Fibroblast of skin of scalp (primary cell): ENCODE measurements at regions not wholly inside any gene's neighbourhood (a gene's known extent, or its start where the extent isn't known, plus 50 kb on each side); places are given as distances from the start of the nearest gene placed in this dataset.

Experiments used
- DNase-seq: peaks from one replicate; pipeline ENCODE4 v3.0.0-alpha.2; 2013

DNA sequence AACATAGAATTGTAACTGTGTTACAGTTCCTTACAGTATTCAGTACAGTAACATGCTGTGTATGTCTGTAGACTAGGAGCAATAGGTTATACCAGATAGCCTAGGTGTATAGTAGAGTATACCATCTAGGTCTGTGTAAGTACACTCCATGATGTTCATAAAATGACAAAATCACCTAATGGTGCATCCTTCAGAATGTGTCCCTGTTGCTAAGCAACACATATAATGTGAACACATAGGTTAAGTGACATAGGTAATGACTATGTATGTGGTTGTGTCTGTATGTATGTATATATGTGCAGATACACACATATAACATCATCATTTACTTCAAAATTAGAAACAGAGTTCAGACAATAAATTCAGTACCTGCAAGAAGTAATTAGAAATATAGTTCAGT lies 146.8 kb upstream of the GAP43 start:
- no peak for DNase-seq

DNA sequence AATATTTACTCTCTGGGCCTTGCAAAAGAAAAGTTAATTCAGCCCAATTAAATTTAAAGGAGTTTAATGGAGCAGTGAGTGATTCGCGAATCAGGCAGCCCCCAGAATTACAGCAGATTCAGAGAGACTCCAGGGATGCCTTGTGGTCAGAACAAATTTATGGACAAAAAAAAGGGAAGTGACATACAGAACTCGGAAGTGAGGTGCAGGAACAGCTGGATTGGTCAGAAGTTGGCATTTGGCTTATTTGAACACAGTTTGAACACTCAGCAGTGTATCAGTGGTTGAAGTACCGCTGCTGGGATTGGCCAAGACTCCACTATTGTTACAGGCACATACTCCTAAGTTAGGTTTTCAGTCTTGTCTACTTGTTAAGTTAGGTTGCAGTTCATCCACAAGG lies 145.0 kb upstream of the GAP43 start:
- DNase-seq = no peak

DNA sequence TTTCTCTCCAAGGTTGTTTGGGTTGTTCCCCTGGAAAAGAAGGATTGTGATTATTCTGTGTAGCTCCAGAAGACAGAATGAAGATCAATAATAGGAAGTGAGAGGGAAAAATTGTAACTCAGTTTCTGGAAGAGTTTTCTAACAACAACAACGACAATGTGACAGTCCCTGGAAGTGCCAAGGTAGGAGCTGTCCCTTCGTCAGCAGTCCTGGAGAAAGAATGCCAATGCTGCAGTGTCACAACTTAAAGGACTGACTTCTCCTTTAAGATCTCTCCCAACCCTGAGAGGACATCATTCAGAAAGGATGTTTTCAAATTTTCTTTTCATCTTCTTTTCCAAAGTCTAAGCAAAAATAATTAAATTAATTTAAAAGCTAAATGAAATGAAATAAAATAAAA lies 136.4 kb upstream of the GAP43 start:
- no peak for DNase-seq

DNA sequence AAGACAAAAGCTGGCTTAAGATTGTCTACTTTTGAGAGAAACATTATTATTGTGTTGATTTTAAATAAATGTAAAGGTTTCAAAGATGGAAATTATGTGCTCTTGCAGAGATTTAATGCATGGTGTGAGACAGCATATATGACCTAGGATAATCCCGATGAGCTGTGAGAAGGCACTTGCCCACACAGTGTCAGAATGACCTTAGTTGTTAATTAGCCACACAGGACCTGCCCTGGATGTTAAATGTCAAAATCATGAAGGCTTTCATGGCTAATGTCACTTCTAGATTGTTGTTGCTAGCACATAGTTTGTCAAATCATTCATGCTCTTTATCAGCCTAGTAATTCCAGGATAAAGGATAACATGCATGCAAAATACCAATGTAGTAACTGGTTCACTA lies 135.3 kb upstream of the GAP43 start:
- DNase-seq = no peak

DNA sequence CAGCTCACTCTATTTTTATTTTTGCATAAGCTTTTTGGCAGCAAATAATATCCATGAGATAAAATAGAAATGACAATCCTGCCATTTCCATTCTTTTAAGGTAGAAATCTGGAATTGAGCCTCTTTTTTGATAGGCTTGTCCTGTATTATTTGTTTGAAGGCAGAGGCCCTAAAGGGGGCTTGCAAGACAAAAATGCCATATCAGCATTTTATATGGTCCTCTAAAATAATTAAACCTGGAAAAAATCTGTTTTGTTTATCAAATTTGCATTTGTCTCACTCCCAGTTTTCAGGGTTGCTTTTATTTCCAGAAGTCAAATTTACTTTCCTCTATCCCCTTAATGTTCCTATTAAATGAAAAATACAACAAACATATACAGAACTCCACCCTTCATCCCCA lies 134.9 kb upstream of the GAP43 start:
- no peak for DNase-seq

DNA sequence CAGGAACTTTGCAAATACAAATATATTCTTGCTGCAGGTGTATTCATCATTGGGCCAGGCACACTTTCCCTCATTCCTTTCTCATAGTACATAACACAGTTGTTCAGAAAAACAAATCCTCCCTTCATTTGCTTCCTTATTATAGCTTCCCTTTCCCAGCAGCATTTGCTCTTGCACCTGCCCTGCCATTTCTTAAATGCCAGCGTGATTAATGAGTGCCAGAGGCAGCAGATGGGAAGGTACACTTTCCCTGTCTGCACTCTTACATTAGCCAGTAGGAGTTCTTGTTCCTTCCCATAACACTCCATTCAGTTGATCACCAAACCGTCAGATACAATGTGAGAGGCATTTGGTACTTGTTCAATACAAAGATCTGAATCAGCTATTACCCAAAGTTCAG lies 128.5 kb upstream of the GAP43 start:
- DNase-seq = no peak

DNA sequence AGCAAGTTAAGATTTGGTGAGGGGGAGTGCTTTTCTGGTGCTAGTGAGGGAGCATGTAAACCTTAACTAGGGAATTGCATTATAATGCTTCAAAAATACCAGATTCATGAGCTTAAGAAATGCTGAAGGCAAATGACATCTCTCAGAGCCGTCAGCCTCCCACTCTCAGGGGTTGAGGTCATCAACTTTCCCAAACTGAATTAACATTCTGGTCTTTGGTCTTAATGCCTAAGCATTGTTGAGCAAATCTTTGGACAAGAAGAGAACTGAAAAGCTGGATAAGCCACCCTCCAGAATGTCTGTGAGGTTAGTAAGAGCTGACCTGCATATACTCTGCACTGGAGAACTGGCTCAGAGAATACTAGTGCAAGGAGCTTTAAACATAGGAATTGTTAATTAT lies 124.9 kb upstream of the GAP43 start:
- DNase-seq = no peak

DNA sequence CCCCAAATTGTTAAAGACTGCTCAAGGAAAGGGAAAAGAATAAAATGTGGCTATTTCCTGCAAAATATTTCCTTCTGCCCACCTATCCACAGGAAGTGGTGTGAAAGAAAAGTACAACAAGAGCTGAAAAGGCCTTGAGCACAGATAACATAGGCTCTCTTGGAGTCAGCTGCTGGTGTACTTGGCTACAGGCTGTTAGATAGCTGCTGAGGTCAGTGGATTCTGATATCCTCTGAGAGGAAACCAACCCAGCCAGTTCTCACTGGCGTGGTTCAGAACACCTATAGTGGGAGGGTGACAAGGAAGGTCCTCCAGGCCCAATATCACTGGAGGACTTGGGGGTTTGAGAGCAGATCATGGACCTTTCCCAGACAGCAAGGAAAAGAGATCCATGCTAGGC lies 124.4 kb upstream of the GAP43 start:
- DNase-seq = no peak

DNA sequence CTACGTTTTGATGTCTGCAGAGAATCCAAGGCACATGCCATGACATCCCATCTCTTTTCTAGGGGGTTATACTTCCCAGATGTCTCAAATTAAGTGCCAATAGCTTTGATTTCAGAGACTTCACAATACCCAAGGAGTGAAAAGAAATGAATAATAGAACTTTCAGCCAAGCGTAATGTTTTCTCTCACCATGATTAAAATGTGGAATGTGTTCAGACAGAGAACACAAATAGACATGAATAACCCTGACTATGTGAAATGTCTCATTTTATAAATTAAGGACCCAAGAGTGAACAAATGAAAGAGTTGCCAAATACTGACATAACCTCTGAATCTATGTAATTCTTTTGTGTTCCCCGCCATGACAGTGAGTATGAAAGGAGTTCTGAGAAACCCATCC lies 123.6 kb upstream of the GAP43 start:
- no peak for DNase-seq

DNA sequence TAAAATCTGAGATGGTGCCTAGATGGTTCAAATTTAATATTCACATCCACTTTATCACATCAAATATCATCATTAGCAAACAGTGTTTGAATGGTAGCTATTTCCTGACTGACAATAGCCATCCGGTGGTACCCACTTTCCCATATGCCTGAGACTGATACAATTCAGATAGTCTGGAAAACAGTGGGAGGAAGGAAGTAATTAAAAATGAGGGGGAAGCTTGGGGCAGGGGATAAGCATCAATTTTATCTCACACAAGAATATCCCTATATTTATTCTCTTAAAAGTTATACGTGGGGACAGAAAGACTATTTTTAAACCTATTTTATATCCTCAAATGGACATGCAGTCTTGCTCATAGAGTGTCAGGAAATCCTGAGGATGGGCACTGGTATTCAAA lies 122.5 kb upstream of the GAP43 start:
- no peak for DNase-seq

DNA sequence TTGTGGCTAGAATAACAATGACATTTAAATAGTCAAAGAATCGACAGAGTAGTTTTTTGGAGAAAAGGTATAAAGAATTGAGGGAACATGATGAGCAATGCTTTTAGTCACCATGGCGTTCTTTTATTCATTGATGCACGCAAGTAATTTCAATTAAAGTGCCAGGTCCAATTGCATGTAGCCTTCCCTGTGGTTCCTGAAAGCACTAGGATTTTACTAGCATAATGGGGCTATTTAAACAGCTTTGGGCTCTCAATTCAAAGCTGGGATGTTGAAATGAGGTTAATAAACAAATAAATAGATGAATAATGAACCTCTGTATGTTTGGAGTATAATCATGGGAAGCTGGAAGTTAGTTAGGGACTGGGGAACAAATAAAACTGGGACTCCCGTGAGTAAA lies 121.2 kb upstream of the GAP43 start:
- no peak for DNase-seq

DNA sequence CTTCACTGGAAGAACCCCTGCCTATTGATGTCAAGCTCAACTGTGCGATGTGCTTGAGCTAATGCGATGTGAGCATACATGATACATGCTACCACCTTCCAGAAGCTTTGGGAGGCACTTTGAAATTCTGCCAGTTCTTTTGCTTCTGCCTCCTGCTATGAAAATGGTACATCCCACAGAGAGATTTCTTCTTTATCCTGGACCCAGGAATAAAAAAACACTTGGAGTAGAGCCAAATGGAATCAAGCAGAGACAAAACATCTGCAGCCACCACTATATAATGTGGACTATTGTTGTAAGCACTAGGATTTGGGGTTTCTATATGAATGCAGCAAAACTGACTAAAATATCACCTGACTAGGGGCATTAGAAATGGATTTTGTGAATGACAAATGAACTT lies 119.9 kb upstream of the GAP43 start:
- no peak for DNase-seq

DNA sequence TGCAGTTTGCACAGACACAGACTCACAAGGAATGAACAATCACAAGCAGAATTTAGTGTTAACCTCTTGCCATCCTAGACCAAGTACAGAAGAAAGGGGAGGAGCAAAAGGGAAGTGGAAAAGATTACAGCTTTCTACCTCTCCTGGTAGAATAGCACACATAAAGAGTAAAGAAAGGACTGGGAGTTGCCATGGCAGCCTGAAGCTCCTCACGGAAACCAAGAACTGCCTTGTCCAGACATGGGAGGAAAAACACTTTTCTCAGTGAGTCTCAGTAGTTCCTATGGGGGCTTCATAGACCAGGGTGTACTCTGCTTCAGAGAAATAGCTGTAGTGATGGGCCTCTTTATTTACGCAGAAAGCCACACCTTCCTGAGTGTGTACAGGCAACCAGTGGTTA lies 114.7 kb upstream of the GAP43 start:
- no peak for DNase-seq

DNA sequence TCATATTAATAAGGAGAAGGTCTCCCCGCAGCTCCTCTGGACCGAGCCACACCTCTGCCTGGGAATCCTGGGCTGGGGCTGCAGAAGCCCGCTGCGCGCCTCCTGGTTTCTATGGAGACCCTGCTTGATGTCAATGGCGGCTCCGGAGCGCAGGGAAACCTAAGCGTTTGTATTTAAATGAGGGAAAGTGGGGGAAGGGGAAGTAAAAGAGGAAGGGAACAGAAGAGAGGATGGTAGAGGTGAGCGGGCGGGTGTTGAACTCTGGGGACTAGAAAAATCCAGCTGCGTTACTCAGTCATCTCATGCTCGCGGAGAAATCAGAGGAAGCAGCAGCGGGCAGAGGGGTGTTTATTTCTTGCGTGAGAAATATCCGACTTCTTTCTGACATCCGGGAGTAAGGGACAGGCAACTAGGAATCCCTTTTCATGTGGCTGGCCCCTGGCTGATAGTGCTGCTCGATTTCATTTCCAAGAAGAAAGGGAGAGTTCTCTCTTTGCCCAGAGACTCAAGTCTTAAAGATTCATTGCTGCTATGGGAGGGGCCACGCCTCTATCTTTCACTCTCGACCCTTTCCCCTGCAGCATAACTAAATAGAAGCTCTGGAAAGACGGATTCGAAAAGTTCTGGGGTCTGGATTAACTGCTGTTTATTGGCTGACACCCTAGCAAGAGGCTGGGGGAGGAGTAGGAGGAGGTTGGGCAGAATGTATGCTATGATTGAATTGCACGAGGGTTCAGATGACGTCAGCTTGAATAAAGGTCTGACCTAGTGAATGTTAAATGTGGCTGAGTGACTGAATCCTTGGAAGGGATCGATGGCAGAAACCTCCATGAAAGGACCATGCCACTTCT lies 110.5 kb upstream of the GAP43 start:
- DNase-seq = peak; percentile 51

DNA sequence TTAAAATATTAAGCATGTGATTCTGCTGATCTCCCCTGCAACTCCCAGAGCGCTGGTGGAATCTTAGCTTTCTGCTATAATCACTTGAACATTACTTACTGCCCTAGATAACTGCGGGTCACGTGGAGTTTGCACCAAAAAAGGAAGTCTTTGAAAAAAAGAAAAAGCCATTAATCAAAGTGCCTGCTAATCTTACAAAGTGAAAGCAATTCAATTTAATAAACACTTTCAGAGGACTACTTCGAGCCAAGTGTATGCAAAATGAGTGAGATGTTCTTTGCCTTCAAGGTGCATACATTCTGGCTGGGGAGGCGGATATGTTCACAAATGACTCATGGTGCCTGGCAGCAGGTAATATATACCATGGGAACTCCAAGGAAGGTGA lies 109.9 kb upstream of the GAP43 start:
- DNase-seq = no peak

DNA sequence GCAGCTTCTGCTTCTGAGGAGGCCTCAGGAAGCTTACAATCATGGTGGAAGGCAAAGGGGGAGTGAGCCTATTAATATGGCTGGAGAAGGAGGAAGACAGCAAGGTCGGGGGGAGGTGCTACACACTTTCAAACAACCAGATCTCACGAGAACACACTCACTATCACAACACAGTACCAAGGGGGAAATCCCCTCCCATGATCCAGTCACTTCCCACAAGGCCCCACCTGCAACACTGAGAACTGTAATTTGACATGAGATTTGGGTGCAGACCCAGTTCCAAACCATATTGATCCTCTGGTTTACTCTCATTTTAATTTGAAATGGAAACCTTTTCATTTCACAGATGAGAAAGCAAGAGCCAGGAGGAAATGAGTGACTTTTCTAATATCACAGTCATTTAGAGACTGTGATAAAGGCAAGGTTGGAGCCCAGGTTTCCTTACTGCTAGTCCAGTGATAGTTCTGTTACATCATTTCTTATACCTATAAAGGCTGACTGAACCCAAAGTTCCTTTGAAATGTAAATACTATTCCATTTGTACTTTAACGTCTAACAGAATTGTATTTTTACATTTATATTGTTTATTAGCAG lies 105.8 kb upstream of the GAP43 start:
- no peak for DNase-seq

DNA sequence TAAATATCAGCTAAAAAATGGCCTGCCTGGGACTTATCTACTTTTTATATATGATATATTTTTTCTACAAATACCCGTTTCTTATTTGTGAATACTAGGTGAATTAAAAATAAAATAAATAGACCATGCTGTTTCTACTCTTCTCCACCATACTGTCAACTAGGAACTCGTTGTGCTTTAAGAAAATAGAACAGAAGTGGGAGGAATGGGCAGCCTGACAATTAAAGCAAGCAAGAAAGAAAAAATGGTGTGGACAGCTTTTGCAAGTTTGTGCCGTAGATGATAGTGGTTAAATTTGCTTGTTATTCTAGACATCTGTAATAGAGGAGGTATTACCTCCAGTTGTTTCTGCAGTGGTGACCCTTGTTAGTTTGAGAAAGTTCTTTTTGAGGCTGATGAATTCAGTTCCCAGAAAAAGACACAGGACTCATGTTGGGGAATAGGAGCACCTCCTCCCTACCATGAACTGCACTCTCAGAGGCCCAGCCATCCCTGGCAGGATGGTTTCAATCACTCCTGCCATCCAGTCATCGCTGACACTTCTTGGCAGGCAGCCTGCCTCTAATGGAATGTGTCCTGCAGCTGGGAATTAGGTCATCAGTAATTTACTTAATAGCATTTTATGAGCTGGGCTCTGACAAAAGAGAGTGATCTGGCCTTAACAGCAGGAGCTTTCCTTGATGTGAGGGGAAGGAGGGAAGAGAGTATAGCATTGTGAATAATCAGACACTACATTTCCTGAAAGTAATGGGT lies 105.0 kb upstream of the GAP43 start:
- peak; percentile 94 for DNase-seq

DNA sequence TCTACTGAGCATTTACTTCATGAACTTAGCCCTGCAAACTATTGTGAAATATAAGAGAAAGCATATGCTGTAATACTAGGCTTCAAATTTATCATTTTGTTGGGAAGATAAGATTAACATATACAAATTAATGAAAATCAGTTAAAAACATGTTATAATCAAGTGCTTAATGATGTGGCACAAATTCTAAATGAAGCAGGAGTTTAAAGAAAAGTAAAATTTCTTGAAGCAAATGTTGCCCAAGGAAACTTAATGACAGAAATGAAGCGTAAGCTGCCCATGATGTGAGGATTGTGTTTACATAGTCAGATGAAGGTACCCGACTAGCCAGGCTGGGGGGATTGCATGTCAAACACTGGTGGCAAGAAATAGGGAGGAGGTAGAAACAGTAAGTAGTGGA lies 103.1 kb upstream of the GAP43 start:
- no peak for DNase-seq

DNA sequence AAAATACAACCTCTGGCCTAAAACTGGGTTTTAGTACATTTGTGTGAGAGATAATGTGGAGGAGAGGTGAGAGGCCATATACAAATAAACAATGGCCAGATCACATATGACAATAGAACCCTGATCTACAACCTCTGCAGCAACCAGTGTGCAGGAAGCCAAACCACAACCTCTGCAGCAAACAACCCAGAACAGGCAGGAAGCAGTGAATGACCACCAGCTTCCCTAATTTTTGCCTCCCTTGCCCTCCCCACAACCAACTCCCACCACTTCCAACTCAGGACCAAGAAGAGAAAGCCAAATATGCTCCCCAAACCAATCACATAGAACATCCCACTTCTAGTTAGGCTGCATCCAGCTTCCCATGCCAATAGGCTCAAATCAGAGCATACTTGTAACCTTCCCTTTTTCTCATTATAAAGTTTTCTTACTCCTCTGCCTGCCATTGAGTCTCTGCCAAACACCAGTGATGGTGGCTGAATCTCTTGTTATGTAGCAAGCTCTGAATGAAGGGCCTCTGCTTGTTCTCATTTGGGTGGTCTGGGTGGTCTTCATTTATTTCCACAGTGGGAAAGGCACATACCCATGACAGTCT lies 102.6 kb upstream of the GAP43 start:
- no peak for DNase-seq

DNA sequence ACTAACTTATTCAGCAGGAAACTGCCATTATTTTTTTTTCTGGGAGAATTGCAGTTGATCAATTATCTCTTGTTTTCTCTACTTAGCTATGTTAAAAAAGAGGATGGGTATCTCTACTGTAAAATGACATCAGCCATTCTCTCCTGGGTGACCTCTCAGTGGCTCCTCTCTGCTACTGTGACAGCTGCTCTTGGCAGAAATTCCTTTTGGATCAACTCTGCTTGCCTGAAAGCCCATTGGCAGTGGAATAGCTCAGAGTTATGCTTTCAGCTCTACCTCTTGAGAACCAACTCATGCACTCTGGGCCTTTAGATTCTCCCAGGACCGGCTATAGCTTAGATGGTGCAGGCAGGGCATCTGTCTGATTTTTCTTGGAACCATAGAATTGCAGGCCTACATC lies 99.9 kb upstream of the GAP43 start:
- DNase-seq = no peak

DNA sequence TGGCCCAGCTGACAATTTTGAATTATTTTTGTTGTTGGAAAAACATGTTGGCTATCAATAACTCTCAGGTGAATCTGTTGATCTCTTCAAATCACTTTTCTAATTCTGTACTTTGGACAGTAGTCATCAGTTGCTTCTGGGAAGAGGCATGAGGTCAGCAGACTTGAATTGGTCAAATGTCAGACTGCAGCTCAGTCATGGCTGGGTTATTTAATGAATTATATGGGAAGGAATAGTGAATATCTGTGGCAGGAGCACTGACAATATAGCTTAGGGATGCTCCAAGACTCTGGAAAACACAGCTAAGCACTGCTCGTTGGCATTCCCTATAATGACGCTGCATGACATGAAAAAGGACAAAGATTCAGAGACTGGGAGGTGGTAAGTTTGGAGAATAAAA lies 98.8 kb upstream of the GAP43 start:
- DNase-seq = no peak

DNA sequence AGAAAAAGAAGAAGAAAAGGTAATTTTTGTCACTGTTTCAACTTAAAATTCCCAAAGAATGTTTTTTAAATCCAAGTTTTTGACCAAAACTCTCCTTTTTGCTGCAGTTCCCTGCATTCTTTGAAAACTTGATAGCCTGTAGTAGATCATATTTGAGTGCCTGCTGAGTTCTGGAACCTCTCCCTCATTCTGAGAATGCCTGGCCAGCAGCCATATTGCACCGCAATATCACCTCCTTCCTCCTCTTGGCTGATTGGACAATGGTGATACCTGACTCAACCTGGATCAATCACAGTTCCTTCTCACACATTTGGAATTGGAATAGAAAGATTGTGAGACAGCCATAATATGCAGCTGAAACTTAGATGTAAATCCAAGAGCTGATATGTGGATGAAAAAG lies 97.6 kb upstream of the GAP43 start:
- DNase-seq = peak; percentile 14

DNA sequence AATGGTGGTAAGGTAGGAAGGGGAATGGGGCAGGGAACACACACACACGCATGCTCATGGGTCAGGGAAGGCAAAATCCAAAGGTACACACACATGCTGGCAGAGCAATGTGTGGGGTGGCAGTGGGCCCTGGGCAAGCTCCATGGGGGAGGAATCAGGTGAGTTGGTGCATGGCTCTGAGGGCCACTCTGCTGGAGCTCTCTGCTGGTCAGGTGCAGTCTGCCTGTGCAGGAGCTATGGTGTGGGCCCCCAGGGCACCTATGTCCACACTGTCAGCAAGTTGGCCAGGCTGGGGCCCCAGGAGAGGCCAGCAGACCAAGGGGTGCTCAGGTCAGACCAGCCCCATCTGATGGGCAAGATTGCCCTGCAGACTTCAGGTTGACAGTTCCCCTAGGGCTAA lies 90.1 kb upstream of the GAP43 start:
- no peak for DNase-seq

DNA sequence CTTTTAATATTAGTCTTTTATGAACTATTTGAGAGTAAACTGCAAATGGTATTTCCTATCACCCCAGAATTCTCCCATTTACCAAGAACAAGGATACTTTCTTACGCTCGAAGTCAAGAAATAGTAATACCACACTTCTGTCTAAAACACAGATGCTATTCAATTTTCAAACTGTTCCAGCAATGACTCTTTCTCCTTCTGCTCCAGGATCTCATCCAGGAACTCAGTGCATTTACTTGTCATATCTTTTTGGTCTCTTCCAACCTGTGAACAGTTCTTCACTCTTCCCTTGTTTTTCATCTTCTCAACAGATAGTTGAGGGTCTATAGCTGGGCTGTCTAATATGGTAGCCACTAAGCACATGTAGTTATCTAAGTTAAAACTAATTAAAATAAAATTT lies 87.1 kb upstream of the GAP43 start:
- DNase-seq = no peak
